Left lung (tissue), 4 donors: ENCODE measurements at regions not wholly inside any gene's neighbourhood (a gene's known extent, or its start where the extent isn't known, plus 50 kb on each side); places are given as distances from the start of the nearest gene placed in this dataset.

ENCODE experiments used
- ATAC-seq: fragments of 200-7000 bp; cut with Tn5 transposase; one replicate; pipeline ENCODE4 v1.9.1; 2020; ENCODE audit warnings: moderate library complexity
- DNase-seq, 4 donors: peaks; one replicate each; pipeline ENCODE4 v3.0.0-alpha.2; 2013 to 2020
- H3K27ac ChIP-seq, 2 donors: fragments of 200-600 bp; sonication (generic) in 1 of 2; one replicate each; pipeline versions ENCODE4 v1.5.0 to v1.8.0; 2020 to 2021
- H3K27me3 ChIP-seq, 2 donors: fragments of 200-600 bp; sonication (generic) in 1 of 2; one replicate each; pipeline versions ENCODE4 v1.5.0 to v1.8.0; 2020 to 2021
- H3K36me3 ChIP-seq, 2 donors: fragments of 200-600 bp; sonication (generic) in 1 of 2; one replicate each; pipeline versions ENCODE4 v1.5.0 to v1.8.0; 2020 to 2021
- H3K4me1 ChIP-seq, 2 donors: fragments of 200-600 bp; one replicate each; pipeline ENCODE4 v1.8.0; 2021
- H3K4me3 ChIP-seq, 2 donors: fragments of 200-600 bp; sonication (generic) in 1 of 2; one replicate each; pipeline versions ENCODE4 v1.5.0 to v1.8.0; 2020 to 2021; ENCODE audit warnings: mild to moderate bottlenecking in 1 of 2
- H3K9me3 ChIP-seq, 2 donors: fragments of 200-600 bp; sonication (generic) in 1 of 2; one replicate each; pipeline versions ENCODE4 v1.5.0 to v1.8.0; 2020 to 2021
- intact Hi-C, 2 donors: fragments of 100-400 bp; cut with DNase I; formaldehyde crosslinking; loops; one replicate each; pipeline versions ENCODE4 v1.11.2 to v1.14.2; 2022
- TF ChIP-seq, protein P1 (sequence below), 2 donors: fragments of 200-600 bp; sonication (generic) in 1 of 2; IDR thresholded peaks; one replicate each; pipeline versions ENCODE4 v1.5.0 to v1.8.0; 2021; ENCODE audit warnings: antibody characterized with exemption in 2 of 2
- donor health status: DM: no; HTN: yes; CAD: no.
- donor health status: DM: no; HTN: no; CAD: no.

DNA sequence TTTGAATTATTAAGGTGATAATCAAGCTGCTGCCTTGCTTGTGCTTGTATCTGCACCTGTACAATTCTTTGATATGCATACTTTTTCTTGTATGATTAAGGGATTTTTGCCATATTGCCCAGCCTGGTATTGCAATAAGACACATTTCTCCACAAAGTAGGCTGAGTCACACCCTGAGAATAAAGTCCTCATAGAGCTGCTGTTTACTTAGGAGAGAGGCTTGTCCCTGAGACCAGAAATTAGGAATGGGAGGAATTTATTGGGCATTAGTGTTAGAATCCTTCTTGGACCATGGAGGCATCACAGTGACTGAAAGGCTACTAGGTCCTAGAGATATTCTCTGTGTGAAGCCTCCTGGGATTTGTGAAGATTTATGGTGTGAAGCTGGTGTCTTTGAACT, 506.8 kb upstream of the FBXO33 start:
- ATAC-seq: no peak
- no peaks in the 10 kb centered on the region for H3K4me1 ChIP-seq
- no peak overlapping the region for H3K27ac ChIP-seq
- intact Hi-C loops: no loop called here
- H3K27me3 ChIP-seq: no peaks in the 10 kb centered on the region
- peaks cover 0 to 6% of the 10 kb centered on the region in 2 donors for H3K9me3 ChIP-seq
- TF ChIP-seq, protein P1, sequence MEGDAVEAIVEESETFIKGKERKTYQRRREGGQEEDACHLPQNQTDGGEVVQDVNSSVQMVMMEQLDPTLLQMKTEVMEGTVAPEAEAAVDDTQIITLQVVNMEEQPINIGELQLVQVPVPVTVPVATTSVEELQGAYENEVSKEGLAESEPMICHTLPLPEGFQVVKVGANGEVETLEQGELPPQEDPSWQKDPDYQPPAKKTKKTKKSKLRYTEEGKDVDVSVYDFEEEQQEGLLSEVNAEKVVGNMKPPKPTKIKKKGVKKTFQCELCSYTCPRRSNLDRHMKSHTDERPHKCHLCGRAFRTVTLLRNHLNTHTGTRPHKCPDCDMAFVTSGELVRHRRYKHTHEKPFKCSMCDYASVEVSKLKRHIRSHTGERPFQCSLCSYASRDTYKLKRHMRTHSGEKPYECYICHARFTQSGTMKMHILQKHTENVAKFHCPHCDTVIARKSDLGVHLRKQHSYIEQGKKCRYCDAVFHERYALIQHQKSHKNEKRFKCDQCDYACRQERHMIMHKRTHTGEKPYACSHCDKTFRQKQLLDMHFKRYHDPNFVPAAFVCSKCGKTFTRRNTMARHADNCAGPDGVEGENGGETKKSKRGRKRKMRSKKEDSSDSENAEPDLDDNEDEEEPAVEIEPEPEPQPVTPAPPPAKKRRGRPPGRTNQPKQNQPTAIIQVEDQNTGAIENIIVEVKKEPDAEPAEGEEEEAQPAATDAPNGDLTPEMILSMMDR (IDR thresholded peaks at IDR 0.05): no peak
- DNase-seq: no peak
- H3K36me3 ChIP-seq: no peaks in the 10 kb centered on the region
- no peak overlapping the region for H3K4me3 ChIP-seq

DNA sequence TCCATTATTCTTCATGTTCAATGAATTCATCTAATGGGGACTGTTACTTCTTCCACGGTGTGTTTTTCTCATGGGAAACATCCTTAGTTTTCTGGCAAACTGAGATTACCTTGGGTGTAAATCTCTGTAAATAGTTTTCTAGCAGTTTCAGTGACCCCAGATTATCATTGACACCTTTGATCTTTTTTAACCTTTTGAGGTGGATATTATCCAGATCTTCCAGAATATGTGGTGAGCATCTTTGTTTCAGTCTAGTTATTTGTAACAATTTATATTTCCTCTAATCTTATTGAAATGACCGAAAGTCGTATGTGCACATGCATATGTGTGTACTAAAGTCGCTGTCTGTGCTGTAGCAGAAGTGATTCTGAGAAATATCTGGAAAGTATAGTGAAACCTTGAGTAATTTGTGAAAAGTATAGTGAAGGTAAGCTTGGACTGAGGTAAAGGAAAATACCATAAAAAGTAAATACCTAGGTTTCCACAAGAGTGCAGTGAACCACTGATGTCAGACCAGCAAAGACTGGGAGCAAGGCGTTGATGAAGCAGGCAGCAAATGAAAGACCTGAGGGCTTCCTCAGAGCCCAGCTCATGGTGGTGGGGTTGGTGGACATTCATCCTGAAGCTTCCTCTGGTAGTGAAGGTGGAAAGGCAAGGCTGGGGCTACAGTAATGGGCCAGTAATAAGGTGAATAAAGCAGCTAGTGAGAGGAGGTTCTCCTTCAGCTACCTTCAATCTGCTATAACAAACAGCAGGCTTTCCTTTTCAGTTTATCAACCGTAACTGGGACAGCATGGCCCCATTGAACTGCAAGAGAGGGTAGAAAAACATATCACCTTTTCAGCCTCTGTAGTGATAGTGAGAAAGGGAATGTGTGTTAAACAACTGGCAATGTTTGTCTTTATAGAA, 480.2 kb upstream of the FBXO33 start:
- ATAC-seq (no peak), DNase-seq (no peak)
- intact Hi-C loops: no loop called here

DNA sequence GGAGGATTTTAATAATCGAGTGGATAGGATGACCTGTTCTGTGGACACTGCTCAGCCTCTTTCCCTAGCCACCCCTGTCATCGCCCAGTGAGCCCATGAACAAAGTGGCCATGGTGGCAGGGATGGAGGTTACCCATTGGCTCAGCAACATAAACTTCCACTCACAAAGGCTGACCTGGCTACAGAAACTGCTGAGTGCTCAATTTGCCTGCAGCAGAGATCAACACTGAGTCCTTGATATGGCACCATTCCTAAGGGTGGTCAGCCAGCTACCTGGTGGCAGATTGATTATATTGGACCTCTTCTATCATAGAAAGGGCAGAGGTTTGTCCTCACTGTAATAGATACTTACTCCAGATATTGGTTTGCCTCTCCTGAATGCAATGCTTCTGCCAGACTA, 465.4 kb upstream of the FBXO33 start:
- ATAC-seq (no peak), DNase-seq (no peak)
- intact Hi-C loops: no loop called here
- H3K9me3 ChIP-seq: peaks cover 0 to 33% of the 10 kb centered on the region in 2 donors
- no peaks in the 10 kb centered on the region for H3K36me3 ChIP-seq
- no peak overlapping the region for H3K4me3 ChIP-seq
- TF ChIP-seq, protein P1 (IDR thresholded peaks at IDR 0.05): no peak
- H3K4me1 ChIP-seq: no peaks in the 10 kb centered on the region
- no peak overlapping the region for H3K27ac ChIP-seq
- H3K27me3 ChIP-seq: no peaks in the 10 kb centered on the region

More for the DNA sequence above, 480.2 kb upstream of the FBXO33 start:
- Histone ChIP-seq H3K9me3 (no peaks in the 10 kb centered on the region), H3K4me3 (no peak overlapping the region), H3K36me3 (no peaks in the 10 kb centered on the region), H3K27ac (no peak overlapping the region), H3K4me1 (no peaks in the 10 kb centered on the region), H3K27me3 (no peaks in the 10 kb centered on the region)
- TF ChIP-seq, protein P1 (IDR thresholded peaks at IDR 0.05): no peak

DNA sequence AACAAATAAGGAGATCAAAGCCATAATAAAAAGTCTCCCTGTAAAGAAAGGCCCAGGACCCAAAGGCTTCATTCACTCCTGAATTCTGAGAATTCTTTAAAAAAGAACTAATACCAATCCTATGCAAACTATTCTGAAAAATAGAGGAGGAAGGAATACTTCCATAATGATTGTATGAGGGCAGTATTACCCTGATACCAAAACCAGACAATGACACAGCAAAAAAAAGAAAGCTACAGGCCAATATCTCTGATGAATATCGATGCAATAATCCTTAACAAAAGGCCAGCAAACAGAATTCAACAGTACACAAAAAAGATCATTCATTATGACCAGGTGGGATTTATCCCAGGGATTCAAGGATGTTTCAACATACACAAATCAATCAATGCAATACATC, 457.8 kb upstream of the FBXO33 start:
- H3K36me3 ChIP-seq: no peaks in the 10 kb centered on the region
- peaks cover 0 to 32% of the 10 kb centered on the region in 2 donors for H3K9me3 ChIP-seq
- no peak for ATAC-seq
- no peaks in the 10 kb centered on the region for H3K27me3 ChIP-seq
- no peak overlapping the region for H3K4me3 ChIP-seq
- intact Hi-C loops: no loop called here
- TF ChIP-seq, protein P1 (IDR thresholded peaks at IDR 0.05): no peak
- no peak overlapping the region for H3K27ac ChIP-seq
- H3K4me1 ChIP-seq: no peaks in the 10 kb centered on the region
- no peak for DNase-seq

DNA sequence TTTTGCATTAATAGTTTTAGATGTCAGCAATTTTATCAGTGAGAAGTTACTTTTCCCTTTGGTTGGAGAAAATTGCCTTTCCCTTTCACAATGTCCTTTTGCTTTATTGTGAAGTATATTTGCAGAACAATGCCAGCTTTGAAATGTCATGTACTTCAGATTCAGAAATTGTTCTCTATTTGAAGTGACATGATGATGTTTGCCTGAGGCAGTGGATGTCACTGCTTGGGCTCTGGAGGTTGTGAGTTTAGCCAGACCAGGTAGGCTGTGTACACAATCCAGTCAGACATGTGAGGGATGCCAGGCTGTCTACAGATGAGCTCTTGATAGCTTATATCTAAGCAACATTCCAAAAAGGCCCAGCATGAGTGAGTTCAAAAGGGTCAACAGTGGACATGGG, 451.9 kb upstream of the FBXO33 start:
- TF ChIP-seq, protein P1 (IDR thresholded peaks at IDR 0.05): no peak
- DNase-seq (no peak), ATAC-seq (no peak)
- H3K4me1 ChIP-seq: no peaks in the 10 kb centered on the region
- H3K27ac ChIP-seq: no peak overlapping the region
- H3K36me3 ChIP-seq: no peaks in the 10 kb centered on the region
- intact Hi-C loops: no loop called here
- no peak overlapping the region for H3K4me3 ChIP-seq
- peaks cover 0 to 14% of the 10 kb centered on the region in 2 donors for H3K9me3 ChIP-seq
- H3K27me3 ChIP-seq: no peaks in the 10 kb centered on the region
